ENCODE measurements at regions not wholly inside any gene's neighbourhood (a gene's known extent, or its start where the extent isn't known, plus 50 kb on each side); places are given as distances from the start of the nearest gene placed in this dataset.

GRCh38 chr16:51327001-51327400 lies 175.9 kb upstream of the SALL1 start:
- TF ChIP-seq CTCF (IDR thresholded peaks at IDR 0.05; ENCODE audit: insufficient read depth, low read length) (no peak), GABPA (IDR thresholded peaks at IDR 0.05; ENCODE audit: low read depth) (no peak), POLR2AphosphoS5 (IDR thresholded peaks at IDR 0.05; ENCODE audit: low read depth) (no peak), REST (IDR thresholded peaks at IDR 0.05; ENCODE audit: insufficient replicate concordance, low read depth) (no peak), SPI1 (IDR thresholded peaks at IDR 0.05; ENCODE audit: borderline replicate concordance, low read depth) (no peak)
- Histone ChIP-seq H3K27me3 (ENCODE audit: insufficient read depth, poor library complexity, severe bottlenecking) (no peaks in the 10 kb centered on the region), H3K27ac (replicated peaks) (no peak overlapping the region), H3K4me3 (replicated peaks; ENCODE audit: insufficient read depth, low read length) (no peak overlapping the region)
- DNase-seq (ENCODE audit: low read depth in 1 of 2, low spot score in 1 of 2) = no peak

- no peak for DNase-seq (ENCODE audit: low read depth in 1 of 2, low spot score in 1 of 2)
- TF ChIP-seq GABPA (IDR thresholded peaks at IDR 0.05; ENCODE audit: low read depth) (no peak), CTCF (IDR thresholded peaks at IDR 0.05; ENCODE audit: insufficient read depth, low read length) (no peak), SPI1 (IDR thresholded peaks at IDR 0.05; ENCODE audit: borderline replicate concordance, low read depth) (no peak), POLR2AphosphoS5 (IDR thresholded peaks at IDR 0.05; ENCODE audit: low read depth) (no peak), REST (IDR thresholded peaks at IDR 0.05; ENCODE audit: insufficient replicate concordance, low read depth) (no peak)
- no peaks in the 10 kb centered on the region for H3K27me3 ChIP-seq (ENCODE audit: insufficient read depth, poor library complexity, severe bottlenecking)
- no peak overlapping the region for H3K27ac ChIP-seq (replicated peaks)
- no peak overlapping the region for H3K4me3 ChIP-seq (replicated peaks; ENCODE audit: insufficient read depth, low read length)
Measured at GRCh38 chr16:51326131-51326856, 175.2 kb upstream of the SALL1 start.

GRCh38 chr16:51321251-51321650 lies 170.2 kb upstream of the SALL1 start:
- TF ChIP-seq POLR2AphosphoS5 (IDR thresholded peaks at IDR 0.05; ENCODE audit: low read depth) = no peak
- TF ChIP-seq SPI1 (IDR thresholded peaks at IDR 0.05; ENCODE audit: borderline replicate concordance, low read depth) = no peak
- TF ChIP-seq REST (IDR thresholded peaks at IDR 0.05; ENCODE audit: insufficient replicate concordance, low read depth) = no peak
- no peak for TF ChIP-seq CTCF (IDR thresholded peaks at IDR 0.05; ENCODE audit: insufficient read depth, low read length)
- TF ChIP-seq GABPA (IDR thresholded peaks at IDR 0.05; ENCODE audit: low read depth) = no peak
- H3K4me3 ChIP-seq (replicated peaks; ENCODE audit: insufficient read depth, low read length) = no peak overlapping the region
- DNase-seq (ENCODE audit: low read depth in 1 of 2, low spot score in 1 of 2) = no peak
- no peaks in the 10 kb centered on the region for H3K27me3 ChIP-seq (ENCODE audit: insufficient read depth, poor library complexity, severe bottlenecking)
- H3K27ac ChIP-seq (replicated peaks) = no peak overlapping the region

All from HL-60 (cell line).